ENCODE measurements at regions not wholly inside any gene's neighbourhood (a gene's known extent, or its start where the extent isn't known, plus 50 kb on each side); places are given as distances from the start of the nearest gene placed in this dataset.

GRCh38 chr22:19579115-19579811 lies 55.1 kb upstream of the CLDN5 start:
- Histone ChIP-seq H3K27ac (no peak overlapping the region), H3K27me3 (ENCODE audit: control insufficient read depth, insufficient read depth, low read length) (no peaks in the 10 kb centered on the region), H3K9me3 (ENCODE audit: control insufficient read depth, low read length) (no peaks in the 10 kb centered on the region), H2AFZ (no peak overlapping the region), H3K4me2 (ENCODE audit: low read length) (no peak overlapping the region), H3K36me3 (ENCODE audit: control insufficient read depth, insufficient read depth, low read length) (no peaks in the 10 kb centered on the region), H3K79me2 (no peaks in the 10 kb centered on the region), H3K4me1 (no peaks in the 10 kb centered on the region), H3K4me3 (ENCODE audit: low read depth, low read length) (no peak overlapping the region), H3K9ac (no peak overlapping the region)
- TF ChIP-seq, protein P1, sequence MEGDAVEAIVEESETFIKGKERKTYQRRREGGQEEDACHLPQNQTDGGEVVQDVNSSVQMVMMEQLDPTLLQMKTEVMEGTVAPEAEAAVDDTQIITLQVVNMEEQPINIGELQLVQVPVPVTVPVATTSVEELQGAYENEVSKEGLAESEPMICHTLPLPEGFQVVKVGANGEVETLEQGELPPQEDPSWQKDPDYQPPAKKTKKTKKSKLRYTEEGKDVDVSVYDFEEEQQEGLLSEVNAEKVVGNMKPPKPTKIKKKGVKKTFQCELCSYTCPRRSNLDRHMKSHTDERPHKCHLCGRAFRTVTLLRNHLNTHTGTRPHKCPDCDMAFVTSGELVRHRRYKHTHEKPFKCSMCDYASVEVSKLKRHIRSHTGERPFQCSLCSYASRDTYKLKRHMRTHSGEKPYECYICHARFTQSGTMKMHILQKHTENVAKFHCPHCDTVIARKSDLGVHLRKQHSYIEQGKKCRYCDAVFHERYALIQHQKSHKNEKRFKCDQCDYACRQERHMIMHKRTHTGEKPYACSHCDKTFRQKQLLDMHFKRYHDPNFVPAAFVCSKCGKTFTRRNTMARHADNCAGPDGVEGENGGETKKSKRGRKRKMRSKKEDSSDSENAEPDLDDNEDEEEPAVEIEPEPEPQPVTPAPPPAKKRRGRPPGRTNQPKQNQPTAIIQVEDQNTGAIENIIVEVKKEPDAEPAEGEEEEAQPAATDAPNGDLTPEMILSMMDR (IDR thresholded peaks at IDR 0.05), result no peak

GRCh38 chr22:19579880-19580279 lies 55.7 kb upstream of the CLDN5 start:
- Histone ChIP-seq H3K9me3 (ENCODE audit: control insufficient read depth, low read length) (no peaks in the 10 kb centered on the region), H3K4me1 (no peaks in the 10 kb centered on the region), H3K4me2 (ENCODE audit: low read length) (no peak overlapping the region), H3K4me3 (ENCODE audit: low read depth, low read length) (no peak overlapping the region), H2AFZ (no peak overlapping the region), H3K27me3 (ENCODE audit: control insufficient read depth, insufficient read depth, low read length) (no peaks in the 10 kb centered on the region), H3K79me2 (no peaks in the 10 kb centered on the region), H3K9ac (no peak overlapping the region), H3K36me3 (ENCODE audit: control insufficient read depth, insufficient read depth, low read length) (no peaks in the 10 kb centered on the region), H3K27ac (no peak overlapping the region)
- TF ChIP-seq, protein P1 (IDR thresholded peaks at IDR 0.05), result no peak

DNA sequence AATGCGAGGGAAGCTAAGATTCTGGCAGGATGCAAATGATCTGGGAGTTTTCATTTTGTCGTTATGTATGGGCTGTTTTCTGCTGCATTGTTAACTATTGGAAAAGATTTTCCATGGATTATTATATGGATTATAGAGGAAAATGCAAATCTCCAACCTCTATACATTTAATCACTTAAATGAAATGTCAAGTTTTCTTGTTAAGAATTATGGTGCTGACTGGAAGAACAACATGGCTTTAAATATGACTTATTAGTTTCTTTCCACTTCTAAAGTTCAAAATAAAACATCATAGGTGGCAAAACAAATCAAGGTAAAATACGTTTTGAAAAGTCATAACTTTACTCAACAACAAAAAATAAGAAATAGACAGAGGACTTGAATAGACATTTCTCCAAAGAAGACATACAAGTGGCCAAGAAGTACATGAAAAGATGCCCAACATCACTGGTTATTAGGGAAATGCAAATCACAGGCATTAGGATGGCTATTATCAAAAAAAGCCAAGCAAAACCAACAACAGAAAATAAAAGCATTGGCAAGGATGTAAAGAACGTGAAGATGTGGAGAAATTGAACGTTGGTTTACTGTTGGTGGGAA lies 56.2 kb upstream of the CLDN5 start:
- H3K9ac ChIP-seq, result no peak overlapping the region
- H3K4me2 ChIP-seq (ENCODE audit: low read length), result no peak overlapping the region
- H3K4me3 ChIP-seq (ENCODE audit: low read depth, low read length), result no peak overlapping the region
- no peaks in the 10 kb centered on the region for H3K27me3 ChIP-seq (ENCODE audit: control insufficient read depth, insufficient read depth, low read length)
- H3K79me2 ChIP-seq, result no peaks in the 10 kb centered on the region
- no peaks in the 10 kb centered on the region for H3K4me1 ChIP-seq
- H2AFZ ChIP-seq, result no peak overlapping the region
- H3K27ac ChIP-seq, result no peak overlapping the region
- H3K9me3 ChIP-seq (ENCODE audit: control insufficient read depth, low read length), result no peaks in the 10 kb centered on the region
- H3K36me3 ChIP-seq (ENCODE audit: control insufficient read depth, insufficient read depth, low read length), result no peaks in the 10 kb centered on the region
- TF ChIP-seq, protein P1 (IDR thresholded peaks at IDR 0.05), result no peak

DNA sequence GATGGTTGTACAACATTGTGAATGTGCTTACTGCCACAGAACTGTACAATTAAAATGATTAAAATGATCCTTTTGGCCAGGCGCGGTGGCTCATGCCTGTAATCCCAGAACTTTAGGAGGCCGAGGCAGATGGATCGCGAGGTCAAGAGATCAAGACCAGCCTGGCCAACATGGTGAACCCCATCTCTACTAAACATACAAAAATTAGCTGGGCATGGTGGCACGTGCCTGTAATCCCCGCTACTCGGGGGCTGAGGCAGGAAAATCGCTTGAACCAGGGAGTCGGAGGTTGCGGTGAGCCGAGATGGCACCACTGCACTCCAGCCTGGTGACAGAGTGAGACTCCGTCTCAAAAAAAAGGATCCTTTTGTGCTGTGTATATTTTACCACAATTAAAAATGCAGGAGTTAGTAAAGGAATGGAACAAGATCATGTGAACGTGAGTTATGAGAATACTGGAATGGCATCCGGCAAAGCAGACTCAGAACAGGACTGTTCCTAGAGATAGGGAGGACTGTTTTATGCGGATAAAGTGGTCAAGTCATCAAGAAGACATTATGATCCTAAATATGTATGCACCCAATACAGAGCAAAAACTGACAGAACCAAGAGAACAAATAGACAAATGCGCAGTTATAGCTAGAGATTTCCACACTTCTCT lies 58.0 kb upstream of the CLDN5 start:
- H3K27me3 ChIP-seq (ENCODE audit: control insufficient read depth, insufficient read depth, low read length), result no peaks in the 10 kb centered on the region
- no peaks in the 10 kb centered on the region for H3K9me3 ChIP-seq (ENCODE audit: control insufficient read depth, low read length)
- TF ChIP-seq, protein P1 (IDR thresholded peaks at IDR 0.05), result no peak
- no peaks in the 10 kb centered on the region for H3K79me2 ChIP-seq
- no peak overlapping the region for H2AFZ ChIP-seq
- H3K4me3 ChIP-seq (ENCODE audit: low read depth, low read length), result no peak overlapping the region
- H3K36me3 ChIP-seq (ENCODE audit: control insufficient read depth, insufficient read depth, low read length), result no peaks in the 10 kb centered on the region
- no peak overlapping the region for H3K27ac ChIP-seq
- no peaks in the 10 kb centered on the region for H3K4me1 ChIP-seq
- H3K4me2 ChIP-seq (ENCODE audit: low read length), result no peak overlapping the region
- H3K9ac ChIP-seq, result no peak overlapping the region

Data from parathyroid adenoma (tissue), 2 donors.